H7 (cell line): ENCODE measurements at regions not wholly inside any gene's neighbourhood (a gene's known extent, or its start where the extent isn't known, plus 50 kb on each side); places are given as distances from the start of the nearest gene placed in this dataset.
"Not testable (repeated sequence)": the region's sequence is repeated elsewhere in the genome, so short reads cannot be mapped to it uniquely, and the experiment has no call there.

ENCODE experiments used
- DNase-seq: peaks from one replicate; pipeline ENCODE4 v3.0.0; 2012
- H3K27me3 ChIP-seq: 2 replicates; pipeline ENCODE4 v1.6.0; 2011; ENCODE audit warnings: mild to moderate bottlenecking, low read length; ENCODE audit not compliant: control insufficient read depth, insufficient read depth
- H3K36me3 ChIP-seq: replicated peaks from 2 replicates; pipeline ENCODE4 v1.5.1; 2011; ENCODE audit warnings: low read length; ENCODE audit not compliant: control insufficient read depth, insufficient read depth
- H3K4me3 ChIP-seq: 2 replicates; pipeline ENCODE4 v1.5.1; 2011; ENCODE audit warnings: low read depth, mild to moderate bottlenecking, control low read depth, low read length, moderate library complexity; ENCODE audit not compliant: insufficient read depth

GRCh38 chr6:130525408-130525807 is 159.6 kb downstream of the TMEM200A start:
- no peaks in the 10 kb centered on the region for H3K27me3 ChIP-seq
- H3K4me3 ChIP-seq: no peak overlapping the region
- no peak for DNase-seq
- H3K36me3 ChIP-seq: no peaks in the 10 kb centered on the region

GRCh38 chr6:130526466-130526865 is 160.6 kb downstream of the TMEM200A start:
- Histone ChIP-seq H3K36me3 (no peaks in the 10 kb centered on the region), H3K4me3 (no peak overlapping the region), H3K27me3 (no peaks in the 10 kb centered on the region)
- no peak for DNase-seq

GRCh38 chr6:130527173-130527572 is 161.4 kb downstream of the TMEM200A start:
- Histone ChIP-seq H3K36me3 (no peaks in the 10 kb centered on the region), H3K27me3 (no peaks in the 10 kb centered on the region), H3K4me3 (no peak overlapping the region)
- DNase-seq: no peak

- Histone ChIP-seq H3K4me3 (no peak overlapping the region), H3K36me3 (no peaks in the 10 kb centered on the region), H3K27me3 (no peaks in the 10 kb centered on the region)
- DNase-seq: no peak
Measured at GRCh38 chr6:130529569-130530149, 163.8 kb downstream of the TMEM200A start.

GRCh38 chr6:130534627-130535026 is 168.8 kb downstream of the TMEM200A start:
- H3K36me3 ChIP-seq: no peaks in the 10 kb centered on the region
- no peaks in the 10 kb centered on the region for H3K27me3 ChIP-seq
- DNase-seq: no peak
- H3K4me3 ChIP-seq: no peak overlapping the region

GRCh38 chr6:130535242-130535641 is 169.4 kb downstream of the TMEM200A start:
- Histone ChIP-seq H3K36me3 (no peaks in the 10 kb centered on the region), H3K27me3 (no peaks in the 10 kb centered on the region), H3K4me3 (no peak overlapping the region)
- no peak for DNase-seq

GRCh38 chr6:130537447-130537846 is 171.6 kb downstream of the TMEM200A start:
- no peak overlapping the region for H3K4me3 ChIP-seq
- no peaks in the 10 kb centered on the region for H3K36me3 ChIP-seq
- no peaks in the 10 kb centered on the region for H3K27me3 ChIP-seq
- no peak for DNase-seq

- Histone ChIP-seq H3K36me3 (no peaks in the 10 kb centered on the region), H3K27me3 (no peaks in the 10 kb centered on the region; the same call in 1 of the 2 replicates), H3K4me3 (no peak overlapping the region)
- DNase-seq: peak; percentile 7
Measured at GRCh38 chr6:130547723-130548122, 181.9 kb downstream of the TMEM200A start.

- Histone ChIP-seq H3K27me3 (no peaks in the 10 kb centered on the region), H3K4me3 (no peak overlapping the region), H3K36me3 (no peaks in the 10 kb centered on the region)
- DNase-seq: no peak
Measured at GRCh38 chr6:130557481-130558112, 191.8 kb downstream of the TMEM200A start.

GRCh38 chr6:130558131-130558530 is 192.3 kb downstream of the TMEM200A start:
- Histone ChIP-seq H3K4me3 (no peak overlapping the region), H3K36me3 (no peaks in the 10 kb centered on the region), H3K27me3 (no peaks in the 10 kb centered on the region)
- DNase-seq: no peak

GRCh38 chr6:130559166-130559565 is 193.3 kb downstream of the TMEM200A start:
- Histone ChIP-seq H3K4me3 (no peak overlapping the region), H3K36me3 (no peaks in the 10 kb centered on the region), H3K27me3 (no peaks in the 10 kb centered on the region)
- no peak for DNase-seq

- no peak for DNase-seq
- no peak overlapping the region for H3K4me3 ChIP-seq
- H3K36me3 ChIP-seq: no peaks in the 10 kb centered on the region
- H3K27me3 ChIP-seq: no peaks in the 10 kb centered on the region
Measured at GRCh38 chr6:130560231-130560630, 194.4 kb downstream of the TMEM200A start.

- not testable (repeated sequence) for H3K4me3 ChIP-seq
Measured at GRCh38 chr6:130561159-130561558, 195.3 kb downstream of the TMEM200A start.

GRCh38 chr6:130565696-130566095 is 199.9 kb downstream of the TMEM200A start:
- no peaks in the 10 kb centered on the region for H3K36me3 ChIP-seq
- no peak for DNase-seq
- H3K4me3 ChIP-seq: no peak overlapping the region
- no peaks in the 10 kb centered on the region for H3K27me3 ChIP-seq

More at GRCh38 chr6:130561159-130561558, 195.3 kb downstream of the TMEM200A start:
- not testable (repeated sequence) for H3K27me3 ChIP-seq, H3K36me3 ChIP-seq, DNase-seq

GRCh38 chr6:130574146-130574545 is 208.3 kb downstream of the TMEM200A start:
- no peak for DNase-seq
- Histone ChIP-seq H3K27me3 (no peaks in the 10 kb centered on the region), H3K4me3 (no peak overlapping the region), H3K36me3 (no peaks in the 10 kb centered on the region)
